GM19351 (cell line): ENCODE measurements at regions not wholly inside any gene's neighbourhood (a gene's known extent, or its start where the extent isn't known, plus 50 kb on each side); places are given as distances from the start of the nearest gene placed in this dataset.
"Not testable (repeated sequence)": the region's sequence is repeated elsewhere in the genome, so short reads cannot be mapped to it uniquely, and the experiment has no call there.

Source experiments
- ATAC-seq: cut with Tn5 transposase; IDR thresholded peaks from one replicate; pipeline ENCODE4 v1.9.1; 2021; ENCODE audit warnings: mild to moderate bottlenecking, moderate library complexity; ENCODE audit not compliant: unreplicated experiment

GRCh38 chr9:17888964-17889363, 310.1 kb downstream of the SH3GL2 start:
- ATAC-seq: not testable (repeated sequence)

- ATAC-seq: no peak
Measured at GRCh38 chr9:17894501-17895160, 315.8 kb downstream of the SH3GL2 start.

GRCh38 chr9:17900606-17901005, 321.7 kb downstream of the SH3GL2 start:
- ATAC-seq: no peak

- no peak for ATAC-seq
Measured at GRCh38 chr9:17905366-17905765, 326.5 kb downstream of the SH3GL2 start.

GRCh38 chr9:17905781-17906175, 326.9 kb downstream of the SH3GL2 start:
- ATAC-seq: no peak

GRCh38 chr9:17906176-17906840, 327.4 kb downstream of the SH3GL2 start:
- peak; percentile 51 for ATAC-seq

GRCh38 chr9:17906841-17907778, 328.2 kb downstream of the SH3GL2 start:
- peak; percentile 22 for ATAC-seq

- no peak for ATAC-seq
Measured at GRCh38 chr9:17907779-17908508, 329.1 kb downstream of the SH3GL2 start.

- ATAC-seq: no peak
Measured at GRCh38 chr9:17926246-17926645, 347.4 kb downstream of the SH3GL2 start.

GRCh38 chr9:17927616-17928015, 348.8 kb downstream of the SH3GL2 start:
- ATAC-seq: no peak

GRCh38 chr9:17928228-17928627, 349.4 kb downstream of the SH3GL2 start:
- no peak for ATAC-seq

- ATAC-seq: no peak
Measured at GRCh38 chr9:17928768-17929167, 349.9 kb downstream of the SH3GL2 start.

GRCh38 chr9:17929506-17929905, 350.6 kb downstream of the SH3GL2 start:
- ATAC-seq: no peak

- ATAC-seq: no peak
Measured at GRCh38 chr9:17930071-17930470, 351.2 kb downstream of the SH3GL2 start.

- ATAC-seq: no peak
Measured at GRCh38 chr9:17936365-17936764, 357.5 kb downstream of the SH3GL2 start.

GRCh38 chr9:17938035-17938655, 359.3 kb downstream of the SH3GL2 start:
- ATAC-seq: no peak

- no peak for ATAC-seq
Measured at GRCh38 chr9:17942498-17942897, 363.6 kb downstream of the SH3GL2 start.

GRCh38 chr9:17955409-17955808, 376.5 kb downstream of the SH3GL2 start:
- no peak for ATAC-seq

- no peak for ATAC-seq
Measured at GRCh38 chr9:17958363-17958762, 379.5 kb downstream of the SH3GL2 start.

GRCh38 chr9:17962747-17963146, 383.9 kb downstream of the SH3GL2 start:
- no peak for ATAC-seq
